Prostate gland (tissue), 2 donors: ENCODE measurements at regions not wholly inside any gene's neighbourhood (a gene's known extent, or its start where the extent isn't known, plus 50 kb on each side); places are given as distances from the start of the nearest gene placed in this dataset.

Source experiments
- CTCF ChIP-seq, 4 experiments: fragments of 200-600 bp in 2 of 4; fragments of 450-650 bp in 2 of 4; sonication (generic) in 2 of 4; IDR thresholded peaks; 1 replicate in 3 of 4; 2 replicates in 1 of 4; pipeline ENCODE4 v1.5.1; 2016 to 2019; ENCODE audit warnings: antibody characterized with exemption in 4 of 4, mild to moderate bottlenecking in 2 of 4, moderate library complexity in 2 of 4
- POLR2A ChIP-seq: fragments of 450-650 bp; IDR thresholded peaks from one replicate; pipeline ENCODE4 v1.6.1; 2016; ENCODE audit warnings: antibody characterized with exemption, mild to moderate bottlenecking
- POLR2AphosphoS5 ChIP-seq: sonication (generic); formaldehyde crosslinking; IDR thresholded peaks from one replicate; pipeline ENCODE4 v1.6.1; 2017; ENCODE audit warnings: antibody characterized with exemption

- TF ChIP-seq POLR2AphosphoS5 (no peak), CTCF (IDR thresholded peaks at IDR 0.05) (no peak), POLR2A (no peak)
These were observed 240.5 kb upstream of the CHD1 start for GRCh38 chr5:99169309-99169708.
